ENCODE measurements at regions not wholly inside any gene's neighbourhood (a gene's known extent, or its start where the extent isn't known, plus 50 kb on each side); places are given as distances from the start of the nearest gene placed in this dataset.

- H3K9me3 ChIP-seq (ENCODE audit: control insufficient read depth, low read depth, low read length): no peaks in the 10 kb centered on the region
- H2BK5ac ChIP-seq (ENCODE audit: insufficient read length, low read length): no peak overlapping the region
- no peak overlapping the region for H2BK20ac ChIP-seq (ENCODE audit: low read depth, low read length, poor library complexity, severe bottlenecking)
- Mint-ChIP-seq H3K36me3 (ENCODE audit: insufficient read depth in 1 of 3, low read depth in 3 of 3) (no peaks in the 10 kb centered on the region; a peak in 1 of 7 replicates), H3K9me3 (no peaks in the 10 kb centered on the region), H3K4me1 (peaks cover 8 to 12% of the 10 kb centered on the region in 2 experiments), H3K27ac (no peak overlapping the region), H3K4me3 (no peak overlapping the region), H3K27me3 (ENCODE audit: low read depth) (peaks cover 2% of the 10 kb centered on the region; the same call in 1 of the 2 replicates)
- no peak overlapping the region for H4K8ac ChIP-seq (replicated peaks; ENCODE audit: insufficient read length, low read depth, low read length)
- no peak overlapping the region for H3K18ac ChIP-seq (ENCODE audit: insufficient read length, low read depth, low read length)
- H3K23me2 ChIP-seq (ENCODE audit: insufficient read length, low read depth, low read length, poor library complexity, severe bottlenecking): no peaks in the 10 kb centered on the region
- H2BK120ac ChIP-seq (ENCODE audit: low read depth, low read length, poor library complexity, severe bottlenecking): no peak overlapping the region
- WGBS (ENCODE audit: extremely low coverage, insufficient read length, low lambda C conversion rate): no CpG with 5 or more reads among the region's 5 CpGs
- no peak overlapping the region for H3K9ac ChIP-seq (ENCODE audit: extremely low read depth, insufficient read length, low read length)
- H3K14ac ChIP-seq (ENCODE audit: insufficient read depth, low read length): no peak overlapping the region
- no peak overlapping the region for H3K56ac ChIP-seq (ENCODE audit: insufficient read length, low read depth, low read length)
- no peak overlapping the region for H2BK12ac ChIP-seq (ENCODE audit: insufficient read length, low read depth, low read length)
- H3T11ph ChIP-seq (ENCODE audit: low read length): no peak overlapping the region
- no peak overlapping the region for H2BK15ac ChIP-seq (ENCODE audit: low read depth, low read length)
- H3K4me1 ChIP-seq (ENCODE audit: insufficient read depth, low read length): no peaks in the 10 kb centered on the region
- no peaks in the 10 kb centered on the region for H4K20me1 ChIP-seq (ENCODE audit: control insufficient read depth, insufficient read depth, insufficient read length)
- no peak overlapping the region for H2AFZ ChIP-seq (ENCODE audit: low read length)
- H3K27me3 ChIP-seq (ENCODE audit: insufficient read depth, low read length): no peaks in the 10 kb centered on the region
- H3K27ac ChIP-seq (ENCODE audit: insufficient read length, low read depth, low read length): no peak overlapping the region
- H3K79me1 ChIP-seq (ENCODE audit: insufficient read depth, low read depth, low read length, poor library complexity, severe bottlenecking): no peaks in the 10 kb centered on the region
- DNase-seq: no peak
- no peak overlapping the region for H4K5ac ChIP-seq (ENCODE audit: insufficient read length, low read depth, low read length)
- no peak overlapping the region for H3K4ac ChIP-seq (ENCODE audit: low read depth, low read length)
- H3K4me2 ChIP-seq (ENCODE audit: insufficient read depth, insufficient read length, low read length): no peak overlapping the region
- H3K79me2 ChIP-seq (ENCODE audit: insufficient read depth, low read length): no peaks in the 10 kb centered on the region
- H3K23ac ChIP-seq (ENCODE audit: insufficient read length, low read depth, low read length): no peak overlapping the region
- H2AK5ac ChIP-seq (ENCODE audit: insufficient read length, low read length): no peak overlapping the region
- TF ChIP-seq CTCF (conservative IDR thresholded peaks at IDR 0.05): no peak
- no peak overlapping the region for H4K91ac ChIP-seq (ENCODE audit: insufficient read length, low read depth, low read length)
These were observed 670.2 kb downstream of the ACTL7B start for GRCh38 chr9:108185613-108186012.
